HG03439 (cell line): ENCODE measurements at regions not wholly inside any gene's neighbourhood (a gene's known extent, or its start where the extent isn't known, plus 50 kb on each side); places are given as distances from the start of the nearest gene placed in this dataset.
"Not testable (repeated sequence)": the region's sequence is repeated elsewhere in the genome, so short reads cannot be mapped to it uniquely, and the experiment has no call there.

Source experiments
- ATAC-seq: cut with Tn5 transposase; IDR thresholded peaks from one replicate; pipeline ENCODE4 v1.9.1; 2021; ENCODE audit warnings: mild to moderate bottlenecking, moderate library complexity; ENCODE audit not compliant: unreplicated experiment

DNA sequence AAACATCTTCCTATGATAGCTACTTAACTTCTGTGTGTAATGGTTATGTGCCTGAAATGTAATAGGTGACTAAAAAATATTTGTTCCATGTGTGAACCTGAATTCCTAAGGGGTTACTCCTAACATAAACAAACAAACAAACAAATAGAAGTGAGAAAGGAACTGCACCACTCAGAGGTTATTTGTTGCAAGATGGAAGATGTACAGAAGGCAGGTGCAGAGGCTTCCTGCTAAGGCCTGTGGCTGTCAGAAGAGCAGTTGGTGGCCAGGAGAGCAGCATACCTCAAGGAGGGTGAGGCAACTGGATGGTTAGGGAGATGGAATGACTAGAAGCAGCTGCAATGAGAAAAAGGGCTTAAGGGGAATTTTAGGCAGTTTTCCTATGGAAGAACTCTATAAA, 940.6 kb downstream of the TTLL7 start:
- ATAC-seq: no peak

DNA sequence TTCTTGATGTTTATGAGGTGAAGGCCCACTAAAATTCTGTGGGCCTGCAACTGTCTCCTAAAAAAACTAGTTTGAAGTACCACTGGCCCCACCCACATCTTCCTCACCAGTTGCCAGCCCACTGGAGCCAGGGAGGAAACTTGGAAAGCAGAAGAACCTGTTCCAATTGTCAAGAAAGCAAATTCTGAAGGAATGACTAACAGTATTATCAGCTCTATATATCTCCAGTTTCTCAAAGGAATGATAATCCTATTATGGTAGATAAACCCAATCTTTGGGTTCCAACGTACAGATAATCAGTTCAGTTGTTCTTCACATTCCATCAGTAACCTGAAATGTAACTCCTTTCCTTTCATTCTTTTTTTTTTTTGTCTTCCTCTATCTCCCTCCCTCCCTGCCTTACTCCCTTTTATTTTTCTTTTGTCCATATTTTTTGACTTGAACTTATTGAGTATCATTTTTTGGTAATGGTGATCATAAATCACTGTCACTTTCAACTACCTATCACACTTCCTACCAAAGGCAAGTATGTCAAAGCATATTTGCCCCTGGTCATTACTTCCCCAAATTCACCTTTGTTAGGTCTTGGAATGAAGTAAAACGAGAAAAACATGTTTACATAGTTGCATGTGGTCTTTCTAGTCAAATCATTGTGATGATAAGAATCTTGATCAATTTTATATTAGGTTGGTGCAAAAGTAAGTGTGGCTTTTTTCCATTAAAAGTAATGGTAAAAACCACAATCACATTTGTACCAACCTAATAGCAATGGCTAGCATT, 943.4 kb downstream of the TTLL7 start:
- no peak for ATAC-seq

DNA sequence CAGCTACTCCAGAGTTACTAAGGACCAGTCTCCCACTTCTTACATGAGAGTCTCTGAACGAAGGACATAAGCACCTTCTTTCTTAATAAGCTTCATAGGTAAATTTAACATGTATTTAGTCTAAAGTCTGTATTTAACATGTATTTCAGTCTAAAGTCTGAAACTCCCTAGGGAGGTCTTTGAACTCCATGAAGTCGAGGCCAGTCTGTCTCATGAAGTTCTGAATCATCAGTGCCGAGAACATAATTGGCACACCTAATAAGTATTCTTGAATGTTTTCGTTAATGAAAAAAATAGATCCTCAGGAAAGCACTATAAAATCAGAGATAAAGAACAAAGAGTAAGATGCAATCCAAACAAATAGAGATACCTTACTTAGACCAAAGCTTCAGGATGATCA, 945.5 kb downstream of the TTLL7 start:
- ATAC-seq: no peak

GRCh38 chr1:83052865-83053264, 946.1 kb downstream of the TTLL7 start:
- no peak for ATAC-seq

DNA sequence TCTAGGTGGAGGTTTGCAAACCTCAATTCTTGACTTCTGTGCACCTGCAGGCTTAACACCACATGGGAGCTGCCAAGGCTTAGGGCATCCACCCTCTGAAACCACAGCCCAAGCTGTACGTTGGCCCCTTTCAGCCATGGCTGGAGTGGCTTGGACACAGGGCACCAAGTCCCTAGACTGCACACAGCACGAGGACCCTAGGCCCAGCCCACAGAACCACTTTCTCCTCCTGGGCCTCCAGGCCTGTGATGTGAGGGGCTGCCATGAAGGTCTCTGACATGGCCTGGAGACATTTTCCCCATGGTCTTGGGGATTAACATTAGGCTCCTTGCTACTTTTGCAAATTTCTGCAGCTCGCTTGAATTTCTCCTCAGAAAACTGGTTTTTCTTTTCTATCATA, 947.9 kb downstream of the TTLL7 start:
- ATAC-seq: not testable (repeated sequence)

- no peak for ATAC-seq
Measured at GRCh38 chr1:83043244-83043643, 955.7 kb downstream of the TTLL7 start.

- ATAC-seq: not testable (repeated sequence)
Measured at GRCh38 chr1:83039091-83039490, 959.8 kb downstream of the TTLL7 start.

DNA sequence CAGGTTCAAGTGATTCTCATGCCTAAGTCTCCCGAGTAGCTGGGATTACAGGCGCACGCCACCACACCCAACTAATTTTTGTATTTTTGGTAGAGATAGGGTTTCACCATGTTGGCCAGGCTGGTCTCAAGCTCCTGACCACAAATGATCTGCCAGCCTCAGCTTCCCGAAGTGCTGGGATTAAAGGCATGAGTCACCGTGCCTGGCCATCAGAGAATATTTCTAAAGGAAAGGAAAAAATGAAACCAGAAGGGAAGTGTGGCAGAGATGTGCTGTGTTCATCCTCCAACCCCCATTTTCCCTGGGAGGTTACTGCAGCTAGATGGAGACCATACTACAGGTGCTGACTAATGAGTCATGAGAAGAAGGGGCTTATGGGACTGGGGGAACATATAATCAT, 964.1 kb downstream of the TTLL7 start:
- ATAC-seq: no peak

- ATAC-seq: no peak
Measured at GRCh38 chr1:83033682-83034081, 965.2 kb downstream of the TTLL7 start.

GRCh38 chr1:83029916-83030315, 969.0 kb downstream of the TTLL7 start:
- ATAC-seq: no peak

- no peak for ATAC-seq
Measured at GRCh38 chr1:83029050-83029449, 969.9 kb downstream of the TTLL7 start.

GRCh38 chr1:83028467-83028866, 970.5 kb downstream of the TTLL7 start:
- no peak for ATAC-seq

- ATAC-seq: no peak
Measured at GRCh38 chr1:83027511-83027910, 971.4 kb downstream of the TTLL7 start.

GRCh38 chr1:83026745-83027144, 972.2 kb downstream of the TTLL7 start:
- no peak for ATAC-seq

DNA sequence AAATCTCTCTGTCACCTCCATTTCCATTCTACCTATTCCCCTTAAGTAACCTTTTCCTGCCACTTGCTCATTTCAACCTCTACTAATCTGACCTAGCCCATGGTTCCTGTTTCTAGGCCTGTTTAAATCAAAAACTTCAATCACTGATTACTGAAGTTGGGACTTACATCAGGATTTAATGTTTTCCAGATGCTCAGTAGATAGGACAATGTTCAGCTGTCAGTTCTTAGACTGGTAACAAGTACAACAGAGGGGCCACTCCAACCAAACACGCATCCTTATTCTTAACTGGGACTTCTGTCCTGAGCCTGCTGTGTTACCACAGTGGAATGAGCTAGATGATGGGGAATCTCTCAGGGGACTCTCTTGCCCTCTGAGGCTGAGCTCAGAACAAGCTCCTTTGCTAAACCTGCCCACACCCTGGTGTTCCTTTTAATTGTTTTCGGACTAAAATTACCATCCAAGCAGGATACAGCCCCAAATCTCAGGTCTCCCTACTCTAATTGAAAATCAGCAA, 974.6 kb downstream of the TTLL7 start:
- ATAC-seq: no peak

DNA sequence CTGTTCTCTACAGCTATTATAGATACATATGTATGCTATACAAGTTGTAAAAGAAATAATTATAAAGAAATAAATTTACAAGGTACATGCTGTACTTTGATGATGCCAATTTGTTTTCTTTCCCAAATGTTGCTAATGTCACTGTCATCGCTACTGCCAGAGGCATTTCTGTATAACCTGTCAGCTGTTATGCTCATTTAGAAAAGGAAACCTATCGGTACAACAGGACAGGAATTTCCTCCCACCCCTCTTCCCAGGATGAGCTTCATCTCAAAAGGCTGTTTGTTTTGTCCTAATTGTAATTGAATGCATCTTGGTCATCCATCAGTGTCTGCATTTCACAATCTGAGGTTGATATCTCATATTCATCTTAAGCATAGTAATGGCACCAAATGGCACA, 975.7 kb downstream of the TTLL7 start:
- ATAC-seq: no peak

DNA sequence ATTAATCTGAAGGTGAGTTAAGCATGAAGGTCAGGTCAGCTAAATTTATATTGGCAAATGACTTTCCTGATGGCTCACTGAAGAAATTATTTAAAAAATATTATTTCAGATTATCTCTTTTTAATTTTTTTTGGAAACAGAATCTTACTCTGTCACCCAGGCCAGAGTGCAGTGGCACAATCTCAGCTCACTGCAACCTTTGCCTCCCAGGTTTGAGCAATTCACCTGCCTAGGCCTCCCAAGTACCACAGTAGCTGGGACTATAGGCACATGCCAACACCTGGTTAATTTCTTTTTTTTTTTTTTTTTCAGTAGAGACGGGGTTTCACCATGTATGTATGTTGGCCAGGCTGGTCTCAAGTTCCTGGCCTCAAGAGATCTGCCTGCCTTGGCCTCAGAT, 976.7 kb downstream of the TTLL7 start:
- no peak for ATAC-seq

- ATAC-seq: no peak
Measured at GRCh38 chr1:83017701-83018100, 981.2 kb downstream of the TTLL7 start.

- ATAC-seq: no peak
Measured at GRCh38 chr1:83017276-83017675, 981.7 kb downstream of the TTLL7 start.

- no peak for ATAC-seq
Measured at GRCh38 chr1:83016354-83016849, 982.5 kb downstream of the TTLL7 start.

- ATAC-seq: no peak
Measured at GRCh38 chr1:83015163-83015562, 983.8 kb downstream of the TTLL7 start.

DNA sequence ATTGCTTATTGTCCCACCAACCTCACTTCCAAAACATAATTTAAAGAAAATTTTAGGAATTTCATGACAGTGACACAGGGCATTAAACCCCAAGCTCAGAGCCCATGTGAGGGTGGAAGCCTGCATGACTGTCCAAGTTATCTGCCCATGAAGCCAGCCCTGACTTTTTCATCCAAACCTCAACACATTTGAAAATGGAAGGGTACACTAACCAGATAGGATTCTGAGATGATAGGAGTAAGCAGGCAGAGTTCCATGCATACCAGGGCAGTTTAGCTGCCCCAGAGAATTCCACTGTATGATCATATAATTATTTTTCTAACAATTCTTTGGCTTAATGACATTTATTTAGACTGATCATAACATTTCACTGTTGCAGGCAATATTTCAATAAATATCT, 986.0 kb downstream of the TTLL7 start:
- ATAC-seq: no peak

DNA sequence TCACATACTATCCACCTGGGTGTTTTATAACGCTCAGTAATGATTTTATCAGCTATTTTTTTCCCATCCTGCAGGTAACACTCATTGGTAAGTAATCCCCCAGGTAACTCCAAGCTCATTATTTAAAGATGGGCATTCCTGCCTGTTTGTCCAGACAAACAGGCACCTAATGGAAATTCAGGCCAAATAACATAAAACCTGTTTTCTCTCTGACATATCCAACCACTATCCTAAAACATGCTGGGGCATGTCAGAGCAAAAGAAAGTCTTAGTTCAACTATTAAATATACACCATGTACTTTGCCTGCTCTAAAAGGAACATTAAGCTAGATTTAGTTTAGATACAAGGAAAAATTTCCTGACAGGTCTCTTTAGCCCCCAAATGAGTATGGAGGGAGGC, 987.7 kb downstream of the TTLL7 start:
- ATAC-seq: no peak
